Upper lobe of right lung (tissue), 1 donor: ENCODE measurements at regions not wholly inside any gene's neighbourhood (a gene's known extent, or its start where the extent isn't known, plus 50 kb on each side); places are given as distances from the start of the nearest gene placed in this dataset.

Experiments used
- ATAC-seq: fragments of 200-7000 bp; cut with Tn5 transposase; one replicate; pipeline ENCODE4 v1.9.1; 2020; ENCODE audit warnings: mild to moderate bottlenecking, moderate library complexity
- DNase-seq: peaks from one replicate; pipeline ENCODE4 v3.0.0-alpha.2; 2020
- H3K27ac ChIP-seq: fragments of 200-600 bp; one replicate; pipeline ENCODE4 v1.8.0; 2022
- H3K27me3 ChIP-seq: fragments of 200-600 bp; one replicate; pipeline ENCODE4 v1.8.0; 2022; ENCODE audit warnings: mild to moderate bottlenecking
- H3K36me3 ChIP-seq: fragments of 200-600 bp; one replicate; pipeline ENCODE4 v1.8.0; 2022
- H3K4me1 ChIP-seq: fragments of 200-600 bp; one replicate; pipeline ENCODE4 v1.8.0; 2022
- H3K4me3 ChIP-seq: fragments of 200-600 bp; one replicate; pipeline ENCODE4 v1.8.0; 2022; ENCODE audit warnings: mild to moderate bottlenecking
- H3K9me3 ChIP-seq: fragments of 200-600 bp; one replicate; pipeline ENCODE4 v1.8.0; 2022
- intact Hi-C: fragments of 100-400 bp; cut with DNase I; formaldehyde crosslinking; loops from one replicate; pipeline ENCODE4 v1.11.0; 2022
- TF ChIP-seq, protein P1 (sequence below): fragments of 200-600 bp; IDR thresholded peaks from one replicate; pipeline ENCODE4 v1.8.0; 2022; ENCODE audit warnings: antibody characterized with exemption
- donor health status: DM: no; HTN: yes; CAD: no; lungs with severe emphysema.

DNA sequence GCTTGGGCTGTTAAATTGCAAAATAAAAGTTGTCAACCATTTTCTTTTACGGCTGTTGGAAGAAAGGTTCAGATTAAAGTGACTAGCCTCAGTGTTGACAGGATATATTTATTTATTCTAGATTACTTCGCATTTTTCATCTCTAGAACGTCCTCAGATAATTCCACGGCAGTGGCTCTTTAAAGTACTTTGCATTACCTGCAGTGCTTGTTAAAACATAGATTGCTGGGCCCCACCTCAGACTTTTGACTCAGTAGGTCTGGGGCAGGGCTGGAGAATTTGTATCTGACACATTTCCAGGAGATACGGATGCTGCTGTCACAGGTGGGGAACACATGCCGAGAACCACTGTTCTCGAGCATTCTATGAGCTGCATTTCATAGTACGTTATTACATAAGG is 292.7 kb downstream of the EDEM1 start:
- no peak overlapping the region for H3K4me3 ChIP-seq
- H3K4me1 ChIP-seq: no peaks in the 10 kb centered on the region
- TF ChIP-seq, protein P1, sequence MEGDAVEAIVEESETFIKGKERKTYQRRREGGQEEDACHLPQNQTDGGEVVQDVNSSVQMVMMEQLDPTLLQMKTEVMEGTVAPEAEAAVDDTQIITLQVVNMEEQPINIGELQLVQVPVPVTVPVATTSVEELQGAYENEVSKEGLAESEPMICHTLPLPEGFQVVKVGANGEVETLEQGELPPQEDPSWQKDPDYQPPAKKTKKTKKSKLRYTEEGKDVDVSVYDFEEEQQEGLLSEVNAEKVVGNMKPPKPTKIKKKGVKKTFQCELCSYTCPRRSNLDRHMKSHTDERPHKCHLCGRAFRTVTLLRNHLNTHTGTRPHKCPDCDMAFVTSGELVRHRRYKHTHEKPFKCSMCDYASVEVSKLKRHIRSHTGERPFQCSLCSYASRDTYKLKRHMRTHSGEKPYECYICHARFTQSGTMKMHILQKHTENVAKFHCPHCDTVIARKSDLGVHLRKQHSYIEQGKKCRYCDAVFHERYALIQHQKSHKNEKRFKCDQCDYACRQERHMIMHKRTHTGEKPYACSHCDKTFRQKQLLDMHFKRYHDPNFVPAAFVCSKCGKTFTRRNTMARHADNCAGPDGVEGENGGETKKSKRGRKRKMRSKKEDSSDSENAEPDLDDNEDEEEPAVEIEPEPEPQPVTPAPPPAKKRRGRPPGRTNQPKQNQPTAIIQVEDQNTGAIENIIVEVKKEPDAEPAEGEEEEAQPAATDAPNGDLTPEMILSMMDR: no peak
- no peaks in the 10 kb centered on the region for H3K9me3 ChIP-seq
- intact Hi-C loops: no loop called here
- DNase-seq: no peak
- H3K27me3 ChIP-seq: no peaks in the 10 kb centered on the region
- H3K36me3 ChIP-seq: no peaks in the 10 kb centered on the region
- H3K27ac ChIP-seq: no peak overlapping the region
- ATAC-seq: no peak

DNA sequence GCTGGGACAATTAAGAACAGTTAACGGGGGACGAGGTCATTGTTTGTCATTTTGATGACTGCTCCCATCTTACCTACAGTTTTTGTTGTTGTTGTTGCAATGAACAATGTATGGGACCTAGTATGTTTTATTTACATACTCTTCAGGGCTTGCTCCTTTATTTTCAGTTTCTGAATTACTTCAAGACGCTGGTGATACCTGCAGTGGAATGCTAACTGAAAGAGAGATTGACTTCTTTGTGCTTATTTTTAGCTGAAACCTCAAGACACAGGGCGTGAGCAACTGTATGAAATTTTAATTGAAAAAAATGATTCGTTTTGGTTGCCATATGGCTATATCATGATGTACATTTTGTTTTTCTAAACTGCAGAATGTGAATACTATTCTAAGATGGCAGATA is 297.9 kb downstream of the EDEM1 start:
- H3K27me3 ChIP-seq: no peaks in the 10 kb centered on the region
- no peak overlapping the region for H3K27ac ChIP-seq
- H3K36me3 ChIP-seq: no peaks in the 10 kb centered on the region
- ATAC-seq: no peak
- no peak for DNase-seq
- intact Hi-C loops: no loop called here
- H3K4me3 ChIP-seq: no peak overlapping the region
- no peaks in the 10 kb centered on the region for H3K4me1 ChIP-seq
- no peaks in the 10 kb centered on the region for H3K9me3 ChIP-seq
- TF ChIP-seq, protein P1: no peak

DNA sequence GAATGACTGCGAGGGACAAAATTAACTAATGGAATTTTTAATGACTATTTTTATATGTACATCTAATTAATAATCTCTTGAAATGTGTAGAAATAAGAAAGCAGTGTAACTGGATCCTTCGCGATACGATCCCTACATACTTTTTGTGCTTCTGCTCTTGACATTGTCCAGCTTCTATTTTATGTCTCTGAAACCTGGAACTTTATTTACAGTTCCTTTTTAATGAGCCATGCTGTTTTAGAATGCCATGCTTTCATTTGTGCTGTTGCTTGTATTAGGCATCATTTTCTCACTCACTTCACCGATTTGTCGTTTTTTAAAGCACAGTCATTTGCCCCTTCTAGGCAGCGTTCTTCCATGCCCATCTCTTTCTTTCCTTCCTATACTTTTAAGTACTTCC is 301.3 kb downstream of the EDEM1 start:
- TF ChIP-seq, protein P1: no peak
- H3K27me3 ChIP-seq: no peaks in the 10 kb centered on the region
- intact Hi-C loops: no loop called here
- H3K4me1 ChIP-seq: no peaks in the 10 kb centered on the region
- no peak overlapping the region for H3K4me3 ChIP-seq
- DNase-seq (no peak), ATAC-seq (no peak)
- no peaks in the 10 kb centered on the region for H3K36me3 ChIP-seq
- no peaks in the 10 kb centered on the region for H3K9me3 ChIP-seq
- no peak overlapping the region for H3K27ac ChIP-seq

DNA sequence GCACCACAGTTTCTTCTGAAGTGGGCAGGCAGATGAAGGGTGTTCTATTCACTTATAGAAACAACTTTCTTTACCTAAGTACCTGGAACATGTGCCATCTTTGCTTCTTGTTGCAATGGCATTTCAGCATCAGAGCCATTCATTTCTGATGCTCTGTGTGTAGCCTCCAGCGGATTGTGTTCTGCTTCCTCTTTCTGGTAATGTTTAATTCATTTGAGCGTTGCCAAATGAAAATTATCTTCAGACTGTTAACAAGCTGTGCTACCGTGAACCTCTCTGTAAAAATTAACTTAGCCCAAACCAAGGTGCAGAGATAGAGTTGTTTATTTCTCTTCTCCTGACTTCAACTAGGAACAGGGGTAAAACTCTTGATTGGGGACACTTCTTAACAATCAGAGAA is 302.0 kb downstream of the EDEM1 start:
- DNase-seq (no peak), ATAC-seq (no peak)
- Histone ChIP-seq H3K36me3 (no peaks in the 10 kb centered on the region), H3K9me3 (no peaks in the 10 kb centered on the region), H3K27ac (no peak overlapping the region), H3K27me3 (no peaks in the 10 kb centered on the region), H3K4me1 (no peaks in the 10 kb centered on the region), H3K4me3 (no peak overlapping the region)
- TF ChIP-seq, protein P1: no peak
- intact Hi-C loops: no loop called here

DNA sequence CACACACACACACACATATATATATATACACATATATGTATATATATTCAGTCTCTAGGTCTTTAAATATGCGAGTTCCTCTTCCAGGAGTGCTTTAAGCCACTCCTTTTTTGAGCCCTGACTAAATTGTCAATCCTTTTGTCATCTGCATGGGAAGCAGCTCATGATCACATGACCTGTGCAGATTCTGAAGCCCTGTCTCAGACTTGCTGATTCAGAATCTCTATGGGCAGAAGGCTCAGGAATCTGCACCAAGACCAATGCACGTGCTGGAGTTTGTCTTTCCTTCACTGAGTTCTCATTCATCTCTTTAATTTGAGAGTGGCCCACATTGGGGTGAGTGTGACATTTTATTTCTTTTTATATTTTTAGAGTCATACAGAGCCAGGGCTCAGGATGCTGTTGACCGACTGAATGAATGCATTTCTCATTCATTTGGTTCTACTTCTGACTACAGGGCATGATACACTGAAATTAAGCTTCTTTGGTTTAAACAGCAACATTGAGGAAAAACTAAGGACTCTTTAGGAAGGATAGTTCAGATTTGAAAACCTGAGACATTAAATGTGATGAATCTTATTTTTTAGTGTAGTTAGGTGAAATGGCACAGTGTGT is 307.5 kb downstream of the EDEM1 start:
- Histone ChIP-seq H3K27me3 (no peaks in the 10 kb centered on the region), H3K9me3 (no peaks in the 10 kb centered on the region), H3K36me3 (no peaks in the 10 kb centered on the region), H3K4me1 (no peaks in the 10 kb centered on the region), H3K27ac (no peak overlapping the region), H3K4me3 (no peak overlapping the region)
- intact Hi-C loops: no loop called here
- no peak for ATAC-seq
- TF ChIP-seq, protein P1: no peak
- no peak for DNase-seq

DNA sequence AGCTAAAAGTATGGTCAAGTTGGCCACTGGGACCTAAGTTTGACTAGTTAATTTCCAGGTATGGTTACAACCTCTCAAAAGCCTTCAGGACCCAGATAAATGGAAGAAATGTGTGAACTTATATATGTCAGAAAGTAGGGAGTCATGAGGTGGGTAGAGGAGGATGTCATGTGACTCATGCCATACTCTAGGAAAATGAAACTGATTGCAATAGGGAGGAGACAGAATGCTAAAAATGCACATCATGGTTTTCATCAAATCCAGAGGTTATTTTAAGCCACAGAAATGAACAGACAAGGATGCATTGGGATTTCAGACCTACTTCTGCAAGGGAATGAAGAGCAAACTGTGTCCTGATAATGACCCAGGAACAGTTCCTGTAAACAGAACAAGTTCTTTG is 310.0 kb downstream of the EDEM1 start:
- TF ChIP-seq, protein P1: no peak
- H3K27me3 ChIP-seq: no peaks in the 10 kb centered on the region
- no peaks in the 10 kb centered on the region for H3K9me3 ChIP-seq
- DNase-seq (no peak), ATAC-seq (no peak)
- no peak overlapping the region for H3K27ac ChIP-seq
- H3K36me3 ChIP-seq: no peaks in the 10 kb centered on the region
- intact Hi-C loops: no loop called here
- no peaks in the 10 kb centered on the region for H3K4me1 ChIP-seq
- H3K4me3 ChIP-seq: no peak overlapping the region
